ENCODE measurements at regions not wholly inside any gene's neighbourhood (a gene's known extent, or its start where the extent isn't known, plus 50 kb on each side); places are given as distances from the start of the nearest gene placed in this dataset.

DNA sequence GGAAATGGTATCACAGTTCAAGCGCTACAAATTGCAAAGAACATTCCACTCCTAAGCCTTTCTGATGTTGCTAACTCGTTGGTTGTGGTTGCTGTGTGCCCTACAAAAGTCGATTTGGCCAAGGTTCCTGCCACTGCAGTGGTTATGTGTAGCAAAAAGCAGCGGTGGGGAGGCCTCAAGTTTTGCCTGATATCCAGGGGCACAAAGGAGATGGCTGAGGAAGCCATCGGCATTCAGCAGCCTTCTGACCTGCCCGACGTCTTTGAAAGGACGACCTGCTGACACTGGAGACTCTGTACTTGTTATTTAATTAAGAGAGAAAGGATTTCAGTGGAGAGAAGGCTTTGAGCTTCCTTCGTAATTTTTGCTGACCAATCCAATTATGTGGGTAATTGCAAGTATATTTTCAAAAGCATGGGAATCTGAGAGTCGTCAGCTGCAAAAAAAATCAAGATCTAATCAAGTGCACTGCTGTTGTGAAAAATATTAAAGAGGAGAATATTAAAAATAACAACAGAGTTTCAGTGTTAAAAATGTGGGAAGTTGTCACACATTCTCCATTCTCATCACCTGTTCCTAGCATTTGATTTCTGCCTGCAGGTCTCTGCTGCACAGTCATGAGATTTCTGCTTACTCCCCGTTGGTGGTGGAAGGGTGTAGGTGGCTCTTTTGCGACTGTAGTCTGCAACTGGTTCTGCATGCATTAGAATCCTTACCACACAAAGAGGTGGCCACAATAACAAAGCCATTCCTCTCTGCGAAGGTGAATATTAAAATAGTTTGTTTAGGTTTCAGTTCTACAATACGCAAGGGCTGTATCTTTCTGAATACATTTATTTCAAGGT lies 319.2 kb downstream of the IRX2 start:
- H3K9me3 ChIP-seq (ENCODE audit: low read length): no peaks in the 10 kb centered on the region
- H3K4me3 ChIP-seq (ENCODE audit: low read depth in 1 of 2, low read length in 2 of 2): no peak overlapping the region
- H3K27ac ChIP-seq (ENCODE audit: low read depth, low read length): no peak overlapping the region
- no peaks in the 10 kb centered on the region for H3K36me3 ChIP-seq (ENCODE audit: insufficient read depth, low read length)
- no peaks in the 10 kb centered on the region for H3K4me1 ChIP-seq (ENCODE audit: insufficient read depth, low read length)
- H3K9ac ChIP-seq (ENCODE audit: low read length): no peak overlapping the region
- peaks cover 0 to 4% of the 10 kb centered on the region in 2 donors for H3K27me3 ChIP-seq (ENCODE audit: control insufficient read depth in 1 of 2, insufficient read depth in 2 of 2, low read length in 2 of 2)

- no peaks in the 10 kb centered on the region for H3K4me1 ChIP-seq (ENCODE audit: insufficient read depth, low read length)
- no peak overlapping the region for H3K9ac ChIP-seq (ENCODE audit: low read length)
- no peaks in the 10 kb centered on the region for H3K9me3 ChIP-seq (ENCODE audit: low read length)
- H3K27me3 ChIP-seq (ENCODE audit: control insufficient read depth in 1 of 2, insufficient read depth in 2 of 2, low read length in 2 of 2): peaks cover 0 to 4% of the 10 kb centered on the region in 2 donors
- H3K36me3 ChIP-seq (ENCODE audit: insufficient read depth, low read length): no peaks in the 10 kb centered on the region
- H3K27ac ChIP-seq (ENCODE audit: low read depth, low read length): no peak overlapping the region
- H3K4me3 ChIP-seq (ENCODE audit: low read depth in 1 of 2, low read length in 2 of 2): no peak overlapping the region
Observed at GRCh38 chr5:2430606-2431005, 320.9 kb downstream of the IRX2 start.

GRCh38 chr5:2427983-2428382 lies 323.5 kb downstream of the IRX2 start:
- Histone ChIP-seq H3K4me1 (ENCODE audit: insufficient read depth, low read length) (no peaks in the 10 kb centered on the region), H3K9ac (ENCODE audit: low read length) (no peak overlapping the region), H3K36me3 (ENCODE audit: insufficient read depth, low read length) (no peaks in the 10 kb centered on the region), H3K9me3 (ENCODE audit: low read length) (no peaks in the 10 kb centered on the region), H3K4me3 (ENCODE audit: low read depth in 1 of 2, low read length in 2 of 2) (no peak overlapping the region), H3K27ac (ENCODE audit: low read depth, low read length) (no peak overlapping the region), H3K27me3 (ENCODE audit: control insufficient read depth in 1 of 2, insufficient read depth in 2 of 2, low read length in 2 of 2) (peaks cover 0 to 4% of the 10 kb centered on the region in 2 donors)

- Histone ChIP-seq H3K9ac (ENCODE audit: low read length) (no peak overlapping the region), H3K27ac (ENCODE audit: low read depth, low read length) (no peak overlapping the region), H3K9me3 (ENCODE audit: low read length) (no peaks in the 10 kb centered on the region), H3K27me3 (ENCODE audit: control insufficient read depth in 1 of 2, insufficient read depth in 2 of 2, low read length in 2 of 2) (no peaks in the 10 kb centered on the region), H3K36me3 (ENCODE audit: insufficient read depth, low read length) (no peaks in the 10 kb centered on the region), H3K4me1 (ENCODE audit: insufficient read depth, low read length) (no peaks in the 10 kb centered on the region), H3K4me3 (ENCODE audit: low read depth in 1 of 2, low read length in 2 of 2) (no peak overlapping the region)
Observed at GRCh38 chr5:2423634-2424033, 327.8 kb downstream of the IRX2 start.

DNA sequence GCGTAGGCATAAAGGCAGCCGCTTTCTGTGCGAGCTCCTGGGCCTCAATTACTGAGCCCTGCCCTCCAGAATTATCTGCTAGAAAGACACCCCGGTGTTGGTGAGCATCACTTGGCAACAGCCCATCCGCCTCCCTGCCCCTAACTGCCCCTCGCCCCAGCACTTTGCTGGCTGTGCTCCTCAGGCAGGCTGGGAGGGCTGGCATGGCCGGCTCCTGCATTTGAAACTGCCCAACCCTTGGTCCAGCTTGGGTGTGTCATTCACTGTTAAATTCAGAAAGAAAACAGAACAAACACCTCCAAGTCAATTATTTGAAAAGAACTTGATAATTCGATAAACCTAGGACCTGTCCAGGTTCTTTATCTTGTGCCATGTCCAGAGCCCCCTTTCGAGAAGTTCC lies 334.2 kb downstream of the IRX2 start:
- H3K27ac ChIP-seq (ENCODE audit: low read depth, low read length): no peak overlapping the region
- no peak overlapping the region for H3K4me3 ChIP-seq (ENCODE audit: low read depth in 1 of 2, low read length in 2 of 2)
- no peaks in the 10 kb centered on the region for H3K27me3 ChIP-seq (ENCODE audit: control insufficient read depth in 1 of 2, insufficient read depth in 2 of 2, low read length in 2 of 2)
- no peaks in the 10 kb centered on the region for H3K4me1 ChIP-seq (ENCODE audit: insufficient read depth, low read length)
- no peaks in the 10 kb centered on the region for H3K36me3 ChIP-seq (ENCODE audit: insufficient read depth, low read length)
- no peaks in the 10 kb centered on the region for H3K9me3 ChIP-seq (ENCODE audit: low read length)
- no peak overlapping the region for H3K9ac ChIP-seq (ENCODE audit: low read length)

- H3K9me3 ChIP-seq (ENCODE audit: low read length): no peaks in the 10 kb centered on the region
- H3K36me3 ChIP-seq (ENCODE audit: insufficient read depth, low read length): no peaks in the 10 kb centered on the region
- no peaks in the 10 kb centered on the region for H3K4me1 ChIP-seq (ENCODE audit: insufficient read depth, low read length)
- no peak overlapping the region for H3K27ac ChIP-seq (ENCODE audit: low read depth, low read length)
- H3K9ac ChIP-seq (ENCODE audit: low read length): no peak overlapping the region
- H3K27me3 ChIP-seq (ENCODE audit: control insufficient read depth in 1 of 2, insufficient read depth in 2 of 2, low read length in 2 of 2): no peaks in the 10 kb centered on the region
- no peak overlapping the region for H3K4me3 ChIP-seq (ENCODE audit: low read depth in 1 of 2, low read length in 2 of 2)
Observed at GRCh38 chr5:2415678-2416077, 335.8 kb downstream of the IRX2 start.

GRCh38 chr5:2410451-2410850 lies 341.0 kb downstream of the IRX2 start:
- Histone ChIP-seq H3K36me3 (ENCODE audit: insufficient read depth, low read length) (no peaks in the 10 kb centered on the region), H3K9ac (ENCODE audit: low read length) (no peak overlapping the region), H3K27ac (ENCODE audit: low read depth, low read length) (no peak overlapping the region), H3K4me3 (ENCODE audit: low read depth in 1 of 2, low read length in 2 of 2) (no peak overlapping the region), H3K27me3 (ENCODE audit: control insufficient read depth in 1 of 2, insufficient read depth in 2 of 2, low read length in 2 of 2) (no peaks in the 10 kb centered on the region), H3K9me3 (ENCODE audit: low read length) (no peaks in the 10 kb centered on the region), H3K4me1 (ENCODE audit: insufficient read depth, low read length) (no peaks in the 10 kb centered on the region)

DNA sequence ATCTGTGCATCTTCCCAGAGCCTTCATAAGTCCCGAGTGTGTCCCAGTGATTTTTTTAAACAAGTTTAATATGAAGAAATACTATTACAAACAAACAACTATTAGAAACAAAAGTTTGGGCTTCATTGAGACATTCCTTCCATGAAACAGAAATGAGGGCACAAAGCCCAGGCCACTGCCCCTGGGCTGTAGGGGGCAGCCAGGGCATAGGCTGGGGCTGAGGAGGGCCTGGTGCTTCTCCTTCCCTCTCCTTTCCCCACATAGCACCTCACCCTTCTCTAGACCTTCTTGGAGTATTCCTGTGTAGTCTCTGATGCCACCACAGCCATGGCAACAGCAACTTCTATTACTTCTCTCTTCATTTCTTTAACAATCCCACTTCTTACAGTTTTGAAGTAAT lies 348.2 kb downstream of the IRX2 start:
- H3K9me3 ChIP-seq (ENCODE audit: low read length): no peaks in the 10 kb centered on the region
- no peaks in the 10 kb centered on the region for H3K4me1 ChIP-seq (ENCODE audit: insufficient read depth, low read length)
- no peaks in the 10 kb centered on the region for H3K36me3 ChIP-seq (ENCODE audit: insufficient read depth, low read length)
- no peak overlapping the region for H3K4me3 ChIP-seq (ENCODE audit: low read depth in 1 of 2, low read length in 2 of 2)
- H3K9ac ChIP-seq (ENCODE audit: low read length): no peak overlapping the region
- no peak overlapping the region for H3K27ac ChIP-seq (ENCODE audit: low read depth, low read length)
- no peaks in the 10 kb centered on the region for H3K27me3 ChIP-seq (ENCODE audit: control insufficient read depth in 1 of 2, insufficient read depth in 2 of 2, low read length in 2 of 2)

DNA sequence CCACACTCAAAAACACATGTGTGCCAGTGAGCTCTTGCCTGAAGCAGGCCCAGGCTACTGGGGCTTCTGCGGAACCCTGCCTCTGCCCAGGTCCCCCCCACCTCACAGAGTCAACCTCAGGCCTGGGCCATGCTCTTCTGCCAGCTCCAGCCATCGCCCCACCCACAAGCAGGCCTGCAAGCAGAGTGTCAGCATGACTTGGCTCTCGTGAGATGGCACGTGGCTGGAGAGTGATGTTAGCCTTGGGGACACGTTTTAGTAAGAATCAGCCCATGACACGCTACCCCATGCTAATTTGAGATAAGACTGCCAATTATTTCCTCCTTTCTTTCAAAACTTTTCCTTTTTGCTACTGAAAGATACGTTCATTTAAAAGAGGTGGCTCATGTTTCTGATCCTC lies 351.7 kb downstream of the IRX2 start:
- H3K9me3 ChIP-seq (ENCODE audit: low read length): no peaks in the 10 kb centered on the region
- H3K36me3 ChIP-seq (ENCODE audit: insufficient read depth, low read length): no peaks in the 10 kb centered on the region
- H3K4me3 ChIP-seq (ENCODE audit: low read depth in 1 of 2, low read length in 2 of 2): no peak overlapping the region
- H3K4me1 ChIP-seq (ENCODE audit: insufficient read depth, low read length): no peaks in the 10 kb centered on the region
- no peak overlapping the region for H3K27ac ChIP-seq (ENCODE audit: low read depth, low read length)
- H3K9ac ChIP-seq (ENCODE audit: low read length): no peak overlapping the region
- no peaks in the 10 kb centered on the region for H3K27me3 ChIP-seq (ENCODE audit: control insufficient read depth in 1 of 2, insufficient read depth in 2 of 2, low read length in 2 of 2)

- Histone ChIP-seq H3K9me3 (ENCODE audit: low read length) (no peaks in the 10 kb centered on the region), H3K9ac (ENCODE audit: low read length) (no peak overlapping the region)
Observed at GRCh38 chr5:2399096-2399495, 352.4 kb downstream of the IRX2 start.

GRCh38 chr5:2393556-2393955 lies 357.9 kb downstream of the IRX2 start:
- H3K4me3 ChIP-seq (ENCODE audit: low read depth in 1 of 2, low read length in 2 of 2): no peak overlapping the region
- no peak overlapping the region for H3K27ac ChIP-seq (ENCODE audit: low read depth, low read length)
- H3K4me1 ChIP-seq (ENCODE audit: insufficient read depth, low read length): no peaks in the 10 kb centered on the region
- H3K9me3 ChIP-seq (ENCODE audit: low read length): no peaks in the 10 kb centered on the region
- no peaks in the 10 kb centered on the region for H3K36me3 ChIP-seq (ENCODE audit: insufficient read depth, low read length)
- no peaks in the 10 kb centered on the region for H3K27me3 ChIP-seq (ENCODE audit: control insufficient read depth in 1 of 2, insufficient read depth in 2 of 2, low read length in 2 of 2)
- no peak overlapping the region for H3K9ac ChIP-seq (ENCODE audit: low read length)

More at GRCh38 chr5:2399096-2399495, 352.4 kb downstream of the IRX2 start:
- H3K4me3 ChIP-seq (ENCODE audit: low read depth in 1 of 2, low read length in 2 of 2): no peak overlapping the region
- H3K27ac ChIP-seq (ENCODE audit: low read depth, low read length): no peak overlapping the region
- no peaks in the 10 kb centered on the region for H3K4me1 ChIP-seq (ENCODE audit: insufficient read depth, low read length)
- no peaks in the 10 kb centered on the region for H3K27me3 ChIP-seq (ENCODE audit: control insufficient read depth in 1 of 2, insufficient read depth in 2 of 2, low read length in 2 of 2)
- H3K36me3 ChIP-seq (ENCODE audit: insufficient read depth, low read length): no peaks in the 10 kb centered on the region

- Histone ChIP-seq H3K27ac (ENCODE audit: low read depth, low read length) (no peak overlapping the region), H3K36me3 (ENCODE audit: insufficient read depth, low read length) (no peaks in the 10 kb centered on the region), H3K27me3 (ENCODE audit: control insufficient read depth in 1 of 2, insufficient read depth in 2 of 2, low read length in 2 of 2) (no peaks in the 10 kb centered on the region), H3K9ac (ENCODE audit: low read length) (no peak overlapping the region), H3K9me3 (ENCODE audit: low read length) (no peaks in the 10 kb centered on the region), H3K4me3 (ENCODE audit: low read depth in 1 of 2, low read length in 2 of 2) (no peak overlapping the region), H3K4me1 (ENCODE audit: insufficient read depth, low read length) (no peaks in the 10 kb centered on the region)
Observed at GRCh38 chr5:2391566-2391965, 359.9 kb downstream of the IRX2 start.
